ENCODE measurements at regions not wholly inside any gene's neighbourhood (a gene's known extent, or its start where the extent isn't known, plus 50 kb on each side); places are given as distances from the start of the nearest gene placed in this dataset.

- no peak for TF ChIP-seq CTCF (IDR thresholded peaks at IDR 0.05)
- no peak for TF ChIP-seq POLR2A (IDR thresholded peaks at IDR 0.05)
- no peak overlapping the region for H3K4me3 ChIP-seq
- H3K27ac ChIP-seq = no peak overlapping the region
- WGBS (ENCODE audit: insufficient coverage, low coverage, low lambda C conversion rate, missing lambda C conversion rate) = 34% methylated on average over 3 of the region's 3 CpGs
- intact Hi-C loops (cut with DNase I) = no loop called here
- peak in 2 of 4 donors; percentile 44 to 58 for ATAC-seq
- H3K27me3 ChIP-seq = no peaks in the 10 kb centered on the region
- no peaks in the 10 kb centered on the region for H3K9me3 ChIP-seq
- peaks cover 0 to 16% (median 0%) of the 10 kb centered on the region in 4 donors for H3K4me1 ChIP-seq
- no peak for DNase-seq
- no peaks in the 10 kb centered on the region for H3K36me3 ChIP-seq
Measured at GRCh38 chr1:98427664-98428063, 233.9 kb upstream of the SNX7 start.

- DNase-seq (no peak), ATAC-seq (no peak)
- Histone ChIP-seq H3K27me3 (no peaks in the 10 kb centered on the region), H3K4me1 (peaks cover 0 to 16% (median 0%) of the 10 kb centered on the region in 4 donors), H3K36me3 (no peaks in the 10 kb centered on the region), H3K9me3 (no peaks in the 10 kb centered on the region), H3K4me3 (no peak overlapping the region), H3K27ac (no peak overlapping the region)
- no peak for TF ChIP-seq POLR2A (IDR thresholded peaks at IDR 0.05)
- TF ChIP-seq CTCF (IDR thresholded peaks at IDR 0.05) = no peak
- intact Hi-C loops (cut with DNase I) = no loop called here
- 78% methylated on average over 4 of the region's 4 CpGs for WGBS (ENCODE audit: insufficient coverage, low coverage, low lambda C conversion rate, missing lambda C conversion rate)
Measured at GRCh38 chr1:98426092-98426491, 235.4 kb upstream of the SNX7 start.

GRCh38 chr1:98422816-98423215 lies 238.7 kb upstream of the SNX7 start:
- Histone ChIP-seq H3K9me3 (no peaks in the 10 kb centered on the region), H3K27ac (no peak overlapping the region), H3K4me3 (no peak overlapping the region), H3K4me1 (no peaks in the 10 kb centered on the region), H3K36me3 (no peaks in the 10 kb centered on the region), H3K27me3 (no peaks in the 10 kb centered on the region)
- 77% methylated on average over 2 of the region's 2 CpGs for WGBS (ENCODE audit: insufficient coverage, low coverage, low lambda C conversion rate, missing lambda C conversion rate)
- DNase-seq (no peak), ATAC-seq (no peak)
- TF ChIP-seq CTCF (IDR thresholded peaks at IDR 0.05) (no peak), POLR2A (IDR thresholded peaks at IDR 0.05) (no peak)
- intact Hi-C loops (cut with DNase I) = no loop called here

- no peak for ATAC-seq
- WGBS (ENCODE audit: insufficient coverage, low coverage, low lambda C conversion rate, missing lambda C conversion rate) = 78% methylated on average over 2 of the region's 2 CpGs
Measured at GRCh38 chr1:98421085-98421435, 240.5 kb upstream of the SNX7 start.

More at GRCh38 chr1:98421085-98421435, 240.5 kb upstream of the SNX7 start:
- TF ChIP-seq CTCF (IDR thresholded peaks at IDR 0.05) = no peak
- TF ChIP-seq POLR2A (IDR thresholded peaks at IDR 0.05) = no peak
- H3K36me3 ChIP-seq = no peaks in the 10 kb centered on the region
- H3K9me3 ChIP-seq = no peaks in the 10 kb centered on the region
- no peak overlapping the region for H3K4me3 ChIP-seq
- no peaks in the 10 kb centered on the region for H3K4me1 ChIP-seq
- intact Hi-C loops (cut with DNase I) = no loop called here
- no peak for DNase-seq
- H3K27me3 ChIP-seq = no peaks in the 10 kb centered on the region
- no peak overlapping the region for H3K27ac ChIP-seq
